Glutamatergic neuron (in vitro differentiated cells): ENCODE measurements at regions not wholly inside any gene's neighbourhood (a gene's known extent, or its start where the extent isn't known, plus 50 kb on each side); places are given as distances from the start of the nearest gene placed in this dataset.

Source experiments
- DNase-seq: peaks from one replicate; pipeline ENCODE4 v3.0.0; 2022
- H3K27ac Mint-ChIP-seq: one replicate; pipeline ENCODE4 v1.8.0; 2020; ENCODE audit warnings: mild to moderate bottlenecking, mixed read lengths, inconsistent platforms; ENCODE audit not compliant: unreplicated experiment
- H3K27me3 Mint-ChIP-seq: one replicate; pipeline ENCODE4 v1.8.0; 2020; ENCODE audit warnings: mild to moderate bottlenecking, moderate library complexity, mixed read lengths, inconsistent platforms; ENCODE audit not compliant: unreplicated experiment
- H3K36me3 Mint-ChIP-seq: one replicate; pipeline ENCODE4 v1.8.0; 2020; ENCODE audit warnings: mild to moderate bottlenecking, mixed read lengths, inconsistent platforms; ENCODE audit not compliant: unreplicated experiment
- H3K4me1 Mint-ChIP-seq: one replicate; pipeline ENCODE4 v1.8.0; 2020; ENCODE audit warnings: mild to moderate bottlenecking, low read depth, mixed read lengths, inconsistent platforms; ENCODE audit not compliant: unreplicated experiment
- H3K4me3 Mint-ChIP-seq: one replicate; pipeline ENCODE4 v1.8.0; 2020; ENCODE audit warnings: mild to moderate bottlenecking, mixed read lengths, inconsistent platforms; ENCODE audit not compliant: unreplicated experiment
- H3K9me3 Mint-ChIP-seq: one replicate; pipeline ENCODE4 v1.8.0; 2020; ENCODE audit warnings: mild to moderate bottlenecking, moderate library complexity, mixed read lengths, inconsistent platforms; ENCODE audit not compliant: unreplicated experiment
- TF ChIP-seq, protein P1 (sequence below): fragments of 200-600 bp; sonication (generic); IDR thresholded peaks from one replicate; pipeline ENCODE4 v1.5.0; 2021; ENCODE audit not compliant: partially characterized antibody, unreplicated experiment

- H3K9me3 Mint-ChIP-seq: no peaks in the 10 kb centered on the region
Measured at GRCh38 chr3:189027626-189028155, 144.1 kb upstream of the TPRG1 start.

DNA sequence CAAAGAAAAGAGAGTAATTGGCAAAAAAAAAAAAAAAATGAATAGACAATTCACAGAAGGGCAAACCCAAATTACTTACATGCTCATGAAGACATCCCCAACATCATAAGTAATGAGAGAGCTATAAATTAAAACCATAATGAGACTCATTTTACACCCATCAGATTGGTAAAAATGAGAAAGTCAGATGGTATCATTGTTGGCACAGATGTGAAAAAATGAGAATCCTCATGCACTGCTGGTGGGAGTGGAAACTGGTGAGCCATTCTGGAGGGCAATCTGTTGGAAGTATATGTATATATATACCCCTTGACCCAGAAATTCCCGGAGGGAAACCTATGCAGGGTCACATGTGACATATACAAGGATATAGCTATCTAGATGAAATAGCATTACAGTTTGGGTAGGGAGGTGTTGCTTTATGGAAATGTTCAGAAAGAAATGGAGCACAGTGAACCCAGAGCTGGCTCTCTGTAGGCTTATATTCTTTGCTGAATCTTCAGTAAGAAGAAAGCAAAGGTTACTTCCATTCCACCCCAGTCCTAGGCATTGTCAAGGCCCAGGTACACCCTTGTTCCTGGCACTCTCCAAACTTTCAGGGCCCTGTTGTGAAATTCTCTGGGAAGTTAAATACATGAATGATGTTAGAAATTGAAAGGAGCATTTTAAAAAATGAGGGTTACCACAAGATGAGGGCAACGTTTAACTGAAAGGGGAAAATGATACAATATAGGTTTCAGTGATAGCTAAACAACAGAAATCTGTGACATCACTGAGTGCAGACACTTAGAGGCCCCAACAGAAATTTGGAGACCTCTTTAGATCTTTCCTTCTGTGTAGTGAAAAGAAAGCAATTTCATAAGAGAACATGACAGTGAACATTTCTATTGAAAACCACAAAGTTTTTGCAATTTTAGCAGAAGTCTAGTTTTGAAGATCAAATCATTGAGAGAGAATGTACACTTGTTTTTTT is 132.7 kb upstream of the TPRG1 start:
- Mint-ChIP-seq H3K9me3 (no peaks in the 10 kb centered on the region), H3K27ac (no peak overlapping the region), H3K36me3 (no peaks in the 10 kb centered on the region), H3K4me1 (no peaks in the 10 kb centered on the region), H3K27me3 (no peaks in the 10 kb centered on the region), H3K4me3 (no peak overlapping the region)
- TF ChIP-seq, protein P1, sequence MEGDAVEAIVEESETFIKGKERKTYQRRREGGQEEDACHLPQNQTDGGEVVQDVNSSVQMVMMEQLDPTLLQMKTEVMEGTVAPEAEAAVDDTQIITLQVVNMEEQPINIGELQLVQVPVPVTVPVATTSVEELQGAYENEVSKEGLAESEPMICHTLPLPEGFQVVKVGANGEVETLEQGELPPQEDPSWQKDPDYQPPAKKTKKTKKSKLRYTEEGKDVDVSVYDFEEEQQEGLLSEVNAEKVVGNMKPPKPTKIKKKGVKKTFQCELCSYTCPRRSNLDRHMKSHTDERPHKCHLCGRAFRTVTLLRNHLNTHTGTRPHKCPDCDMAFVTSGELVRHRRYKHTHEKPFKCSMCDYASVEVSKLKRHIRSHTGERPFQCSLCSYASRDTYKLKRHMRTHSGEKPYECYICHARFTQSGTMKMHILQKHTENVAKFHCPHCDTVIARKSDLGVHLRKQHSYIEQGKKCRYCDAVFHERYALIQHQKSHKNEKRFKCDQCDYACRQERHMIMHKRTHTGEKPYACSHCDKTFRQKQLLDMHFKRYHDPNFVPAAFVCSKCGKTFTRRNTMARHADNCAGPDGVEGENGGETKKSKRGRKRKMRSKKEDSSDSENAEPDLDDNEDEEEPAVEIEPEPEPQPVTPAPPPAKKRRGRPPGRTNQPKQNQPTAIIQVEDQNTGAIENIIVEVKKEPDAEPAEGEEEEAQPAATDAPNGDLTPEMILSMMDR: no peak
- DNase-seq: no peak

More at GRCh38 chr3:189027626-189028155, 144.1 kb upstream of the TPRG1 start:
- Mint-ChIP-seq H3K36me3 (no peaks in the 10 kb centered on the region), H3K4me1 (no peaks in the 10 kb centered on the region), H3K4me3 (no peak overlapping the region), H3K27me3 (no peaks in the 10 kb centered on the region), H3K27ac (no peak overlapping the region)
- TF ChIP-seq, protein P1: no peak
- no peak for DNase-seq

DNA sequence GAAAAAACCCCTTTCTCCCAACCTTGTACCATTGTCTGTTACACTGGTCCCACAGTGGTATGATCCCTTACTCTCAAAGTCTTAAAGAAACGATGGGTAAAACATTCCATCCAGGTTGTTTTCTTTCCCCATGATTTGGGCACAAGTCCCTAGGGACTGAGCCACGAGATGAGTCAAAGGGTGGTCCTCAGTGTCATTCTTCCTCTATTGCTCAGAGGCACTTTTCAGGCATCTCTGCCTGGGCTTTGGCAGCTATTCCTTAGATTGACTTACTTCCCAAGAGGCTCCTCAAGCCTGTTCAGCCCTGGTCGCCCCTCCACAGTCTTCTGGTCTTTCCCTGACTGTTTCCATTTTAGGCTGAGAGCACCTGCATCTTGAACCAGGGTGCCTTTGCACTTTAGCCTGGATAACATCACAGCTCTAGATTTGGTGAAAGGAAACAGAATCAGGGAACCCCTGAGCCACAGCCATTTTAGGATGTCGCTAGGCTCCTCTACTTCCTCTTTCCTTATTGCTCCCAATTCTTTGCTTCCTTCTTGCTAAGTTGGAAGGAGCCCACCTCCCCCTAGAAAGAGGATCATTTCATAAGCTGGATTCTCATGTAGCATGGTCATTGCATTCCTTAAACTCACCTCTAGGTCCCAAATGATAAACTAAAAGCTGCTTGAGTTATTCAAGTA is 131.0 kb upstream of the TPRG1 start:
- Mint-ChIP-seq H3K4me3 (no peak overlapping the region), H3K36me3 (no peaks in the 10 kb centered on the region), H3K4me1 (no peaks in the 10 kb centered on the region), H3K9me3 (no peaks in the 10 kb centered on the region), H3K27ac (no peak overlapping the region), H3K27me3 (no peaks in the 10 kb centered on the region)
- TF ChIP-seq, protein P1: no peak
- no peak for DNase-seq

DNA sequence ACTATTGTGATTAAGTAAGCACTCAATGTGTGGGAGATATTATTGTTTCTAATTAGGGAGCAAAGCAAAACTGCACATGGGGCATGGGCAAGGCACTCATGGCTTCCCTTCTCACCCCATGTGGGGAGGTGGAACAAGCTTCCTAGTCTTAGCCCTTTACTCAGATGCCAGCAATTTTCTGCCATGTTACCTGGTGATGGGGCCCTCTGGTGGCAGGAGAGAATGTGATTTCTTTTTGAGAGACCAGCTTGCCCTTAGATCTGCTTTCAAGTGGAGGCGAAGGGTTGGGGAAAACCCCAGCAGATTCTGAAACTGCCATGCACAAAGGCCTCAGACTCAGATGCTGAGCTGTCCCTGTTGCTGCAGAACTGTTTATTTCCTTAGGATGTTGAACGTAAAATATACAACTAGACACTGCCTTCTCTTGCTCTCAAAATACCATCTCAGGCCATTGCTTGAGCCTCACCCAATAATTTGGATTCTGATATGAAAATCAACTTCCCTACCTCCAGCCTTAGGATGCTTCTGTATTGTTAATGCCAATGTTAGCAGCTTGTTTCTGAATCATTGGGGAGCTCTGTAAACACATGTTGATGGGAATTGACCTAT is 130.2 kb upstream of the TPRG1 start:
- H3K4me3 Mint-ChIP-seq: no peak overlapping the region
- H3K27ac Mint-ChIP-seq: no peak overlapping the region
- DNase-seq: peak; percentile 38
- H3K4me1 Mint-ChIP-seq: no peaks in the 10 kb centered on the region
- H3K27me3 Mint-ChIP-seq: no peaks in the 10 kb centered on the region
- no peaks in the 10 kb centered on the region for H3K9me3 Mint-ChIP-seq
- no peaks in the 10 kb centered on the region for H3K36me3 Mint-ChIP-seq
- TF ChIP-seq, protein P1: peak; percentile 43
